Fibroblast of lung (primary cell): ENCODE measurements at regions not wholly inside any gene's neighbourhood (a gene's known extent, or its start where the extent isn't known, plus 50 kb on each side); places are given as distances from the start of the nearest gene placed in this dataset.

Experiments used
- EZH2 ChIP-seq: IDR thresholded peaks from 2 replicates; pipeline ENCODE4 v1.5.1; 2012; ENCODE audit warnings: low read length, control low read depth, mild to moderate bottlenecking; ENCODE audit errors: missing control alignments
- TF ChIP-seq, protein P1 (sequence below), 2 donors: IDR thresholded peaks in 1 of 2; conservative IDR thresholded peaks in 1 of 2; 1 replicate in 1 of 2; 2 replicates in 1 of 2; pipeline ENCODE4 v1.5.1; 2011 to 2012; ENCODE audit warnings: low read length in 2 of 2, control low read depth in 1 of 2, inconsistent platforms in 1 of 2, low read depth in 1 of 2, mild to moderate bottlenecking in 1 of 2

GRCh38 chr2:102081243-102081522, 61.4 kb upstream of the IL1R1 start:
- TF ChIP-seq, protein P1, sequence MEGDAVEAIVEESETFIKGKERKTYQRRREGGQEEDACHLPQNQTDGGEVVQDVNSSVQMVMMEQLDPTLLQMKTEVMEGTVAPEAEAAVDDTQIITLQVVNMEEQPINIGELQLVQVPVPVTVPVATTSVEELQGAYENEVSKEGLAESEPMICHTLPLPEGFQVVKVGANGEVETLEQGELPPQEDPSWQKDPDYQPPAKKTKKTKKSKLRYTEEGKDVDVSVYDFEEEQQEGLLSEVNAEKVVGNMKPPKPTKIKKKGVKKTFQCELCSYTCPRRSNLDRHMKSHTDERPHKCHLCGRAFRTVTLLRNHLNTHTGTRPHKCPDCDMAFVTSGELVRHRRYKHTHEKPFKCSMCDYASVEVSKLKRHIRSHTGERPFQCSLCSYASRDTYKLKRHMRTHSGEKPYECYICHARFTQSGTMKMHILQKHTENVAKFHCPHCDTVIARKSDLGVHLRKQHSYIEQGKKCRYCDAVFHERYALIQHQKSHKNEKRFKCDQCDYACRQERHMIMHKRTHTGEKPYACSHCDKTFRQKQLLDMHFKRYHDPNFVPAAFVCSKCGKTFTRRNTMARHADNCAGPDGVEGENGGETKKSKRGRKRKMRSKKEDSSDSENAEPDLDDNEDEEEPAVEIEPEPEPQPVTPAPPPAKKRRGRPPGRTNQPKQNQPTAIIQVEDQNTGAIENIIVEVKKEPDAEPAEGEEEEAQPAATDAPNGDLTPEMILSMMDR (conservative IDR thresholded peaks at IDR 0.05 in 1 of 2, IDR thresholded peaks at IDR 0.05 in 1 of 2; ENCODE audit: low read depth in 1 of 2, low read length in 2 of 2) = no peak
- TF ChIP-seq EZH2 = no peak
